Glutamatergic neuron (in vitro differentiated cells): ENCODE measurements at regions not wholly inside any gene's neighbourhood (a gene's known extent, or its start where the extent isn't known, plus 50 kb on each side); places are given as distances from the start of the nearest gene placed in this dataset.

ENCODE experiments used
- DNase-seq: peaks from one replicate; pipeline ENCODE4 v3.0.0; 2022
- H3K27ac Mint-ChIP-seq: one replicate; pipeline ENCODE4 v1.8.0; 2020; ENCODE audit warnings: mild to moderate bottlenecking, mixed read lengths, inconsistent platforms; ENCODE audit not compliant: unreplicated experiment
- H3K27me3 Mint-ChIP-seq: one replicate; pipeline ENCODE4 v1.8.0; 2020; ENCODE audit warnings: mild to moderate bottlenecking, moderate library complexity, mixed read lengths, inconsistent platforms; ENCODE audit not compliant: unreplicated experiment
- H3K36me3 Mint-ChIP-seq: one replicate; pipeline ENCODE4 v1.8.0; 2020; ENCODE audit warnings: mild to moderate bottlenecking, mixed read lengths, inconsistent platforms; ENCODE audit not compliant: unreplicated experiment
- H3K4me1 Mint-ChIP-seq: one replicate; pipeline ENCODE4 v1.8.0; 2020; ENCODE audit warnings: mild to moderate bottlenecking, low read depth, mixed read lengths, inconsistent platforms; ENCODE audit not compliant: unreplicated experiment
- H3K4me3 Mint-ChIP-seq: one replicate; pipeline ENCODE4 v1.8.0; 2020; ENCODE audit warnings: mild to moderate bottlenecking, mixed read lengths, inconsistent platforms; ENCODE audit not compliant: unreplicated experiment
- H3K9me3 Mint-ChIP-seq: one replicate; pipeline ENCODE4 v1.8.0; 2020; ENCODE audit warnings: mild to moderate bottlenecking, moderate library complexity, mixed read lengths, inconsistent platforms; ENCODE audit not compliant: unreplicated experiment
- CTCF ChIP-seq: fragments of 200-600 bp; sonication (generic); IDR thresholded peaks from one replicate; pipeline ENCODE4 v1.5.0; 2021; ENCODE audit not compliant: partially characterized antibody, unreplicated experiment

GRCh38 chr14:106679776-106680175 lies 1153.4 kb downstream of the TMEM121 start:
- no peaks in the 10 kb centered on the region for H3K27me3 Mint-ChIP-seq
- TF ChIP-seq CTCF = no peak
- H3K4me1 Mint-ChIP-seq = no peaks in the 10 kb centered on the region
- H3K4me3 Mint-ChIP-seq = no peak overlapping the region
- no peak for DNase-seq
- peaks cover 14% of the 10 kb centered on the region for H3K9me3 Mint-ChIP-seq
- H3K27ac Mint-ChIP-seq = no peak overlapping the region
- peaks cover 4% of the 10 kb centered on the region for H3K36me3 Mint-ChIP-seq

- Mint-ChIP-seq H3K4me3 (no peak overlapping the region), H3K27ac (no peak overlapping the region), H3K27me3 (no peaks in the 10 kb centered on the region), H3K4me1 (no peaks in the 10 kb centered on the region), H3K36me3 (peaks cover 4% of the 10 kb centered on the region), H3K9me3 (peaks cover 16% of the 10 kb centered on the region)
- DNase-seq = no peak
- TF ChIP-seq CTCF = no peak
Observed at GRCh38 chr14:106681161-106681560, 1154.8 kb downstream of the TMEM121 start.

GRCh38 chr14:106681568-106681967 lies 1155.2 kb downstream of the TMEM121 start:
- Mint-ChIP-seq H3K4me1 (no peaks in the 10 kb centered on the region), H3K9me3 (peaks cover 14% of the 10 kb centered on the region), H3K27me3 (no peaks in the 10 kb centered on the region), H3K4me3 (no peak overlapping the region), H3K36me3 (peaks cover 4% of the 10 kb centered on the region), H3K27ac (no peak overlapping the region)
- DNase-seq = no peak
- no peak for TF ChIP-seq CTCF

- Mint-ChIP-seq H3K36me3 (peaks cover 4% of the 10 kb centered on the region), H3K4me3 (no peak overlapping the region), H3K4me1 (no peaks in the 10 kb centered on the region), H3K27ac (no peak overlapping the region), H3K9me3 (peaks cover 10% of the 10 kb centered on the region), H3K27me3 (no peaks in the 10 kb centered on the region)
- no peak for TF ChIP-seq CTCF
- DNase-seq = no peak
Observed at GRCh38 chr14:106683631-106684030, 1157.2 kb downstream of the TMEM121 start.

GRCh38 chr14:106686533-106686932 lies 1160.2 kb downstream of the TMEM121 start:
- peaks cover 24% of the 10 kb centered on the region for H3K9me3 Mint-ChIP-seq

More at GRCh38 chr14:106686533-106686932, 1160.2 kb downstream of the TMEM121 start:
- Mint-ChIP-seq H3K4me1 (no peaks in the 10 kb centered on the region), H3K4me3 (no peak overlapping the region), H3K27ac (no peak overlapping the region), H3K36me3 (peaks cover 14% of the 10 kb centered on the region), H3K27me3 (peaks cover 8% of the 10 kb centered on the region)
- TF ChIP-seq CTCF = no peak
- DNase-seq = no peak
